SK-N-SH (cell line): ENCODE measurements at regions not wholly inside any gene's neighbourhood (a gene's known extent, or its start where the extent isn't known, plus 50 kb on each side); places are given as distances from the start of the nearest gene placed in this dataset.

Experiments
- CTCF ChIA-PET: fragments of 300-600, 350-600 bp; formaldehyde crosslinking; extraction: SDS; loops from one replicate; lab custom pipeline; 2021; lab: Yijun Ruan, JAX
- POLR2A ChIA-PET: fragments of 350-600 bp; sonication (Branson Sonifier 250); formaldehyde crosslinking; extraction: SDS; loops from one replicate; lab custom pipeline; 2020; ENCODE audit warnings: antibody characterized with exemption, inconsistent platforms; lab: Yijun Ruan, JAX
- DNase-seq: peaks from one replicate; pipeline ENCODE4 v3.0.0; 2012
- H2AFZ ChIP-seq: fragments of 200-600 bp; sonication (generic); 2 replicates; pipeline ENCODE4 v1.8.1; 2016; ENCODE audit warnings: antibody characterized with exemption, mild to moderate bottlenecking, low read depth
- H3F3A ChIP-seq: fragments of 200-600 bp; sonication (generic); replicated peaks from 2 replicates; pipeline ENCODE3; 2016; ENCODE audit warnings: antibody characterized with exemption, mild to moderate bottlenecking; ENCODE audit not compliant: insufficient read depth
- H3K27ac ChIP-seq, 2 experiments: fragments of 200-500 bp in 1 of 2; fragments of 200-600 bp in 1 of 2; sonication (Bioruptor generic) in 1 of 2; sonication (generic), shearing (Covaris generic) in 1 of 2; 2 replicates each; pipeline versions ENCODE4 v1.5.1 to v1.6.1; 2014 to 2016; ENCODE audit warnings: low read depth in 2 of 2, inconsistent platforms in 1 of 2, low read length in 1 of 2, mild to moderate bottlenecking in 1 of 2, mixed read lengths in 1 of 2
- H3K27me3 ChIP-seq: fragments of 200-600 bp; sonication (generic), shearing (Covaris generic); 2 replicates; pipeline ENCODE4 v1.6.1; 2016; ENCODE audit warnings: mixed run types; ENCODE audit not compliant: insufficient read depth
- H3K36me3 ChIP-seq, 2 experiments: fragments of 200-500 bp in 1 of 2; fragments of 200-600 bp in 1 of 2; sonication (Bioruptor generic) in 1 of 2; sonication (generic) in 1 of 2; replicated peaks in 1 of 2; 2 replicates each; pipeline versions ENCODE3 to v1.5.1; 2014 to 2016; ENCODE audit warnings: low read length in 1 of 2, mild to moderate bottlenecking in 1 of 2; ENCODE audit not compliant: insufficient read depth in 2 of 2, control insufficient read depth in 1 of 2
- H3K4me1 ChIP-seq, 2 experiments: fragments of 200-500 bp in 1 of 2; fragments of 200-600 bp in 1 of 2; sonication (Bioruptor generic) in 1 of 2; sonication (generic), shearing (Covaris generic) in 1 of 2; 2 replicates each; pipeline versions ENCODE4 v1.5.1 to v1.6.1; 2014 to 2016; ENCODE audit warnings: low read depth in 1 of 2, low read length in 1 of 2, mixed run types in 1 of 2; ENCODE audit not compliant: insufficient read depth in 2 of 2, control insufficient read depth in 1 of 2
- H3K4me2 ChIP-seq: fragments of 200-600 bp; sonication (generic), shearing (Covaris generic); 2 replicates; pipeline ENCODE4 v1.6.1; 2017; ENCODE audit warnings: mixed run types
- H3K4me3 ChIP-seq, 2 experiments: fragments of 200-500 bp in 1 of 2; fragments of 200-600 bp in 1 of 2; sonication (Bioruptor generic) in 1 of 2; sonication (generic), shearing (Covaris generic) in 1 of 2; 2 replicates each; pipeline versions ENCODE4 v1.5.1 to v1.8.1; 2014 to 2016; ENCODE audit warnings: low read depth in 2 of 2, inconsistent platforms in 1 of 2, low read length in 1 of 2, mild to moderate bottlenecking in 1 of 2, mixed read lengths in 1 of 2, moderate library complexity in 1 of 2
- H3K79me2 ChIP-seq: fragments of 200-600 bp; sonication (generic); 2 replicates; pipeline ENCODE4 v1.8.1; 2017; ENCODE audit warnings: mild to moderate bottlenecking; ENCODE audit not compliant: insufficient read depth
- H3K9ac ChIP-seq: fragments of 200-600 bp; sonication (generic); 2 replicates; pipeline ENCODE4 v1.6.1; 2017; ENCODE audit warnings: mixed run types
- H3K9me2 ChIP-seq: fragments of 200-600 bp; sonication (generic); 2 replicates; pipeline ENCODE4 v1.6.1; 2017; ENCODE audit warnings: mixed run types
- H3K9me3 ChIP-seq: fragments of 200-600 bp; sonication (generic); 2 replicates; pipeline ENCODE4 v1.6.1; 2017; ENCODE audit warnings: mixed run types, mild to moderate bottlenecking, moderate library complexity
- H4K20me1 ChIP-seq: fragments of 200-600 bp; sonication (generic); 2 replicates; pipeline ENCODE4 v1.6.1; 2017; ENCODE audit warnings: mild to moderate bottlenecking, mixed run types; ENCODE audit not compliant: insufficient read depth
- CHD2 ChIP-seq: fragments of 150-350 bp; IDR thresholded peaks from 2 replicates; pipeline ENCODE4 v1.6.1; 2018; ENCODE audit warnings: low read length; ENCODE audit not compliant: partially characterized antibody
- ELF1 ChIP-seq: IDR thresholded peaks from 2 replicates; pipeline ENCODE4 v1.4.0; 2012
- EZH2phosphoT487 ChIP-seq: fragments of 200-600 bp; sonication (generic); IDR thresholded peaks from 2 replicates; pipeline ENCODE4 v1.6.1; 2017; ENCODE audit warnings: low read depth, mixed run types, mild to moderate bottlenecking, antibody characterized with exemption, moderate library complexity, borderline replicate concordance
- FOSL2 ChIP-seq: IDR thresholded peaks from 2 replicates; pipeline ENCODE4 v1.4.0; 2012; ENCODE audit warnings: low read depth, mild to moderate bottlenecking, moderate library complexity, borderline replicate concordance
- FOXJ3 ChIP-seq: sonication (generic); formaldehyde crosslinking; IDR thresholded peaks from 2 replicates; pipeline ENCODE4 v1.5.1; 2020; ENCODE audit warnings: mild to moderate bottlenecking, missing genetic modification reagents
- FOXM1 ChIP-seq: IDR thresholded peaks from 2 replicates; pipeline ENCODE4 v1.4.0; 2012; ENCODE audit warnings: low read depth, mild to moderate bottlenecking
- GATA2 ChIP-seq: sonication (generic); formaldehyde crosslinking; IDR thresholded peaks from 2 replicates; pipeline ENCODE4 v1.5.0; 2020; ENCODE audit warnings: mild to moderate bottlenecking, missing genetic modification reagents
- MEF2A ChIP-seq: IDR thresholded peaks from 2 replicates; pipeline ENCODE4 v1.4.0; 2012; ENCODE audit warnings: low read depth, borderline replicate concordance
- NFIC ChIP-seq: IDR thresholded peaks from 2 replicates; pipeline ENCODE4 v1.4.0; 2012; ENCODE audit warnings: borderline replicate concordance
- NRF1 ChIP-seq: IDR thresholded peaks from 2 replicates; pipeline ENCODE4 v1.6.1; 2012; ENCODE audit warnings: low read depth, mild to moderate bottlenecking, low read length
- RAD21 ChIP-seq: IDR thresholded peaks from 2 replicates; pipeline ENCODE4 v1.6.1; 2012; ENCODE audit warnings: mild to moderate bottlenecking, low read length
- TCF12 ChIP-seq: IDR thresholded peaks from 2 replicates; pipeline ENCODE4 v1.4.0; 2012
- TEAD4 ChIP-seq: IDR thresholded peaks from 2 replicates; pipeline ENCODE4 v1.4.0; 2012; ENCODE audit warnings: mild to moderate bottlenecking, borderline replicate concordance; ENCODE audit not compliant: insufficient read depth
- YY1 ChIP-seq: IDR thresholded peaks from 2 replicates; pipeline ENCODE4 v1.4.0; 2012; ENCODE audit warnings: low read depth, mild to moderate bottlenecking
- WGBS: methylation state at CpG from one replicate; pipeline ENCODE4 v1.1.6; 2017; ENCODE audit warnings: low lambda C conversion rate; 5-methylcytosine and 5-hydroxymethylcytosine counted together
- TF ChIP-seq, protein P1 (sequence below): fragments of 200-600 bp; sonication (generic); IDR thresholded peaks from 2 replicates; pipeline ENCODE4 v1.6.1; 2017; ENCODE audit warnings: antibody characterized with exemption, mild to moderate bottlenecking, moderate library complexity
- TF ChIP-seq, protein P2 (sequence below): fragments of 150-350 bp; IDR thresholded peaks from 2 replicates; pipeline ENCODE4 v1.6.1; 2016; ENCODE audit warnings: mild to moderate bottlenecking, low read depth, low read length
- TF ChIP-seq, protein P3 (sequence below): IDR thresholded peaks from 2 replicates; pipeline ENCODE4 v1.6.1; 2012; ENCODE audit warnings: mild to moderate bottlenecking, low read depth, low read length, moderate library complexity
- TF ChIP-seq, protein P4 (sequence below): IDR thresholded peaks from 2 replicates; pipeline ENCODE4 v1.4.0; 2012; ENCODE audit warnings: low read depth, borderline replicate concordance

DNA sequence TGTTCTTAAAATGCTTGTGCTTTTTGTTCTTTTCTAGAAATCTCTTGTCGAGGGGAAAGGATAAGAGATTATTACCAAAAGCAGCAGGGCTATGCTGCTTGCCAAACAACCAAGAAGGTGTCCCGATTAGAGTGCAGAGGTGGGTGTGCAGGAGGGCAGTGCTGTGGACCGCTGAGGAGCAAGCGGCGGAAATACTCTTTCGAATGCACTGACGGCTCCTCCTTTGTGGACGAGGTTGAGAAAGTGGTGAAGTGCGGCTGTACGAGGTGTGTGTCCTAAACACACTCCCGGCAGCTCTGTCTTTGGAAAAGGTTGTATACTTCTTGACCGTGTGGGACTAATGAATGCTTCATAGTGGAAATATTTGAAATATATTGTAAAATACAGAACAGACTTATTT is 81.5 kb upstream of the PACRGL start:
- H4K20me1 ChIP-seq = no peaks in the 10 kb centered on the region
- 82% methylated on average over 12 of the region's 12 CpGs for WGBS
- POLR2A ChIA-PET = no interaction called here
- TF ChIP-seq CHD2 = no peak
- TF ChIP-seq, protein P1, sequence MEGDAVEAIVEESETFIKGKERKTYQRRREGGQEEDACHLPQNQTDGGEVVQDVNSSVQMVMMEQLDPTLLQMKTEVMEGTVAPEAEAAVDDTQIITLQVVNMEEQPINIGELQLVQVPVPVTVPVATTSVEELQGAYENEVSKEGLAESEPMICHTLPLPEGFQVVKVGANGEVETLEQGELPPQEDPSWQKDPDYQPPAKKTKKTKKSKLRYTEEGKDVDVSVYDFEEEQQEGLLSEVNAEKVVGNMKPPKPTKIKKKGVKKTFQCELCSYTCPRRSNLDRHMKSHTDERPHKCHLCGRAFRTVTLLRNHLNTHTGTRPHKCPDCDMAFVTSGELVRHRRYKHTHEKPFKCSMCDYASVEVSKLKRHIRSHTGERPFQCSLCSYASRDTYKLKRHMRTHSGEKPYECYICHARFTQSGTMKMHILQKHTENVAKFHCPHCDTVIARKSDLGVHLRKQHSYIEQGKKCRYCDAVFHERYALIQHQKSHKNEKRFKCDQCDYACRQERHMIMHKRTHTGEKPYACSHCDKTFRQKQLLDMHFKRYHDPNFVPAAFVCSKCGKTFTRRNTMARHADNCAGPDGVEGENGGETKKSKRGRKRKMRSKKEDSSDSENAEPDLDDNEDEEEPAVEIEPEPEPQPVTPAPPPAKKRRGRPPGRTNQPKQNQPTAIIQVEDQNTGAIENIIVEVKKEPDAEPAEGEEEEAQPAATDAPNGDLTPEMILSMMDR = no peak
- TF ChIP-seq, protein P2, sequence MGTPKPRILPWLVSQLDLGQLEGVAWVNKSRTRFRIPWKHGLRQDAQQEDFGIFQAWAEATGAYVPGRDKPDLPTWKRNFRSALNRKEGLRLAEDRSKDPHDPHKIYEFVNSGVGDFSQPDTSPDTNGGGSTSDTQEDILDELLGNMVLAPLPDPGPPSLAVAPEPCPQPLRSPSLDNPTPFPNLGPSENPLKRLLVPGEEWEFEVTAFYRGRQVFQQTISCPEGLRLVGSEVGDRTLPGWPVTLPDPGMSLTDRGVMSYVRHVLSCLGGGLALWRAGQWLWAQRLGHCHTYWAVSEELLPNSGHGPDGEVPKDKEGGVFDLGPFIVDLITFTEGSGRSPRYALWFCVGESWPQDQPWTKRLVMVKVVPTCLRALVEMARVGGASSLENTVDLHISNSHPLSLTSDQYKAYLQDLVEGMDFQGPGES = no peak
- TF ChIP-seq ELF1 = no peak
- TF ChIP-seq, protein P3, sequence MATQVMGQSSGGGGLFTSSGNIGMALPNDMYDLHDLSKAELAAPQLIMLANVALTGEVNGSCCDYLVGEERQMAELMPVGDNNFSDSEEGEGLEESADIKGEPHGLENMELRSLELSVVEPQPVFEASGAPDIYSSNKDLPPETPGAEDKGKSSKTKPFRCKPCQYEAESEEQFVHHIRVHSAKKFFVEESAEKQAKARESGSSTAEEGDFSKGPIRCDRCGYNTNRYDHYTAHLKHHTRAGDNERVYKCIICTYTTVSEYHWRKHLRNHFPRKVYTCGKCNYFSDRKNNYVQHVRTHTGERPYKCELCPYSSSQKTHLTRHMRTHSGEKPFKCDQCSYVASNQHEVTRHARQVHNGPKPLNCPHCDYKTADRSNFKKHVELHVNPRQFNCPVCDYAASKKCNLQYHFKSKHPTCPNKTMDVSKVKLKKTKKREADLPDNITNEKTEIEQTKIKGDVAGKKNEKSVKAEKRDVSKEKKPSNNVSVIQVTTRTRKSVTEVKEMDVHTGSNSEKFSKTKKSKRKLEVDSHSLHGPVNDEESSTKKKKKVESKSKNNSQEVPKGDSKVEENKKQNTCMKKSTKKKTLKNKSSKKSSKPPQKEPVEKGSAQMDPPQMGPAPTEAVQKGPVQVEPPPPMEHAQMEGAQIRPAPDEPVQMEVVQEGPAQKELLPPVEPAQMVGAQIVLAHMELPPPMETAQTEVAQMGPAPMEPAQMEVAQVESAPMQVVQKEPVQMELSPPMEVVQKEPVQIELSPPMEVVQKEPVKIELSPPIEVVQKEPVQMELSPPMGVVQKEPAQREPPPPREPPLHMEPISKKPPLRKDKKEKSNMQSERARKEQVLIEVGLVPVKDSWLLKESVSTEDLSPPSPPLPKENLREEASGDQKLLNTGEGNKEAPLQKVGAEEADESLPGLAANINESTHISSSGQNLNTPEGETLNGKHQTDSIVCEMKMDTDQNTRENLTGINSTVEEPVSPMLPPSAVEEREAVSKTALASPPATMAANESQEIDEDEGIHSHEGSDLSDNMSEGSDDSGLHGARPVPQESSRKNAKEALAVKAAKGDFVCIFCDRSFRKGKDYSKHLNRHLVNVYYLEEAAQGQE = no peak
- TF ChIP-seq, protein P4, sequence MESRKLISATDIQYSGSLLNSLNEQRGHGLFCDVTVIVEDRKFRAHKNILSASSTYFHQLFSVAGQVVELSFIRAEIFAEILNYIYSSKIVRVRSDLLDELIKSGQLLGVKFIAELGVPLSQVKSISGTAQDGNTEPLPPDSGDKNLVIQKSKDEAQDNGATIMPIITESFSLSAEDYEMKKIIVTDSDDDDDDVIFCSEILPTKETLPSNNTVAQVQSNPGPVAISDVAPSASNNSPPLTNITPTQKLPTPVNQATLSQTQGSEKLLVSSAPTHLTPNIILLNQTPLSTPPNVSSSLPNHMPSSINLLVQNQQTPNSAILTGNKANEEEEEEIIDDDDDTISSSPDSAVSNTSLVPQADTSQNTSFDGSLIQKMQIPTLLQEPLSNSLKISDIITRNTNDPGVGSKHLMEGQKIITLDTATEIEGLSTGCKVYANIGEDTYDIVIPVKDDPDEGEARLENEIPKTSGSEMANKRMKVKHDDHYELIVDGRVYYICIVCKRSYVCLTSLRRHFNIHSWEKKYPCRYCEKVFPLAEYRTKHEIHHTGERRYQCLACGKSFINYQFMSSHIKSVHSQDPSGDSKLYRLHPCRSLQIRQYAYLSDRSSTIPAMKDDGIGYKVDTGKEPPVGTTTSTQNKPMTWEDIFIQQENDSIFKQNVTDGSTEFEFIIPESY = no peak
- TF ChIP-seq NFIC = no peak
- no peak for TF ChIP-seq TEAD4
- no peak for TF ChIP-seq FOXJ3
- no peak for TF ChIP-seq YY1
- no peak for TF ChIP-seq MEF2A
- no peak for TF ChIP-seq FOXM1
- TF ChIP-seq RAD21 = no peak
- TF ChIP-seq TCF12 = no peak
- no peak for TF ChIP-seq GATA2 (CRISPR knock-in tag)
- no peak for TF ChIP-seq EZH2phosphoT487
- no peak for TF ChIP-seq FOSL2
- TF ChIP-seq NRF1 = no peak
- TF ChIP-seq, all 33 proteins: peak for 0
- no peak overlapping the region for H3K4me2 ChIP-seq
- H3F3A ChIP-seq = no peaks in the 10 kb centered on the region
- no peak for DNase-seq
- no peaks in the 10 kb centered on the region for H3K9me3 ChIP-seq
- CTCF ChIA-PET = no interaction called here
- peaks cover 4 to 8% of the 10 kb centered on the region in 2 experiments; a peak in 3 of 4 replicates for H3K4me1 ChIP-seq
- no peak overlapping the region for H2AFZ ChIP-seq
- no peaks in the 10 kb centered on the region for H3K27me3 ChIP-seq
- H3K4me3 ChIP-seq = no peak overlapping the region
- peaks cover 28 to 40% of the 10 kb centered on the region in 2 experiments for H3K36me3 ChIP-seq
- no peak overlapping the region for H3K9ac ChIP-seq
- no peaks in the 10 kb centered on the region for H3K79me2 ChIP-seq
- H3K9me2 ChIP-seq = no peaks in the 10 kb centered on the region
- H3K27ac ChIP-seq = no peak overlapping the region
